ENCODE measurements at regions not wholly inside any gene's neighbourhood (a gene's known extent, or its start where the extent isn't known, plus 50 kb on each side); places are given as distances from the start of the nearest gene placed in this dataset.

DNA sequence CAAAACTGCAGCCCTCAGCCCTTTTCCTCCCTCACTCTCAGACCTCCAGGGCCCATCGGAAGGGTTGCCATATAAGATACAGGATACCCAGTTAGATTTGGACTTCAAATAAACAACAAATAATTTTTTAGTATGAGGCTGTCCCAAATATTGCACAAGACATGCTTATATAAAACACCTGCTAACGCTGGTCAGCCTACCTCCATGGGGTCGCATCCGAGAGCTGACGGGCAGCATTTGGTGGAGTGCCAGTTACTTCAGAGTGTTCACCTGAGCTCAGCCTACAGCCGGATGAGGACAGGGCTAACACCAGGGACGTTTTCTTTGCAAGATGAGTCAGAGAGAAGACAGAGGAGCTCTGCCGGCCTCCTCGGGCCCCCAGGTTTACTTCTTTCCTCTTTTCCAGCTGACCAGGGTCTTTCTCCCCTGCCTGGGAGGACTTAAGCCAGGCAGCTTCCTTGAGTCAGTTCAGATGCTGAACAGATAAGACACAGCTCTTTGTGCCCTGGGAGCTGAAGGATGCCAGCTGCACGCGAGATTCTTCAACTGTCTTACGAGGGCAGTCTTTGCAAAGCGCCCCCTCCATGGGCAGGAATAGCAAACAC is 141.2 kb upstream of the KCNG1 start:
- Histone ChIP-seq H3K9ac (ENCODE audit: insufficient read depth, low read length) (no peak overlapping the region), H2AFZ (ENCODE audit: low read length) (no peak overlapping the region), H3K4me2 (ENCODE audit: extremely low read depth, insufficient read depth, low read length) (no peak overlapping the region), H3K79me2 (ENCODE audit: control insufficient read depth, insufficient read depth, low read length) (no peaks in the 10 kb centered on the region), H3K27ac (ENCODE audit: insufficient read depth, low read length) (no peak overlapping the region), H3K36me3 (ENCODE audit: control insufficient read depth, insufficient read depth, low read length) (no peaks in the 10 kb centered on the region), H3K4me3 (replicated peaks in 1 of 4; ENCODE audit: control extremely low read depth in 1 of 4, insufficient read depth in 1 of 4, low read depth in 3 of 4, low read length in 4 of 4) (no peak overlapping the region), H3K27me3 (ENCODE audit: control insufficient read depth, insufficient read depth, low read length) (no peaks in the 10 kb centered on the region), H3K9me3 (ENCODE audit: control insufficient read depth, insufficient read depth, low read depth, low read length) (no peaks in the 10 kb centered on the region), H3K4me1 (ENCODE audit: control insufficient read depth, extremely low read depth, insufficient read depth, low read length) (no peaks in the 10 kb centered on the region), H4K20me1 (ENCODE audit: control insufficient read depth, extremely low read depth, insufficient read depth, low read length) (no peaks in the 10 kb centered on the region)
- TF ChIP-seq CTCF (conservative IDR thresholded peaks at IDR 0.05 in 1 of 2, IDR thresholded peaks at IDR 0.05 in 1 of 2; ENCODE audit: low read depth in 1 of 2, low read length in 2 of 2) (no peak), EZH2 (IDR thresholded peaks at IDR 0.05; ENCODE audit: low read length, missing control alignments) (no peak)
- DNase-seq (ENCODE audit: low read depth in 2 of 2), result no peak

DNA sequence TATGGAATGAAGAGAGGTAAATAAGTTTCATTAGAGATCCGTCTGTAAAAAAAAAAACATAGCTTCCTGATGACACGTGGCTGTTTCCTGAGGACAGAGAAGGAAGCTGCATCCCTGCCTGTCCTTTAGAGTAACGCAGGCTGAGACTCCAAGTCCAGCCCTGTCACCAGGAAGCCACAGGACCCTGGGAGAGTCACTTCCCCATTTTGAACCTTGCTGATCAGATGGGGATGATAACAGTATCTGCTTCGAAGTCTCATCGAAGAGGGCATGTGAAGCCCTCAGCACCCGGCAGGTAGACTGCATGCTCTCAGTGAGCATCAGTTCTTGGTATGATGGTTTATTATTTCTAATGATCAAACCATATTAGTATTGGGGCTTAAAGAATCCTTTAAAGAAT is 139.1 kb upstream of the KCNG1 start:
- TF ChIP-seq CTCF (conservative IDR thresholded peaks at IDR 0.05 in 1 of 2, IDR thresholded peaks at IDR 0.05 in 1 of 2; ENCODE audit: low read depth in 1 of 2, low read length in 2 of 2) (no peak), EZH2 (IDR thresholded peaks at IDR 0.05; ENCODE audit: low read length, missing control alignments) (no peak)
- Histone ChIP-seq H3K27ac (ENCODE audit: insufficient read depth, low read length) (no peak overlapping the region), H3K36me3 (ENCODE audit: control insufficient read depth, insufficient read depth, low read length) (no peaks in the 10 kb centered on the region), H3K4me2 (ENCODE audit: extremely low read depth, insufficient read depth, low read length) (no peak overlapping the region), H3K9ac (ENCODE audit: insufficient read depth, low read length) (no peak overlapping the region), H3K4me1 (ENCODE audit: control insufficient read depth, extremely low read depth, insufficient read depth, low read length) (no peaks in the 10 kb centered on the region), H3K79me2 (ENCODE audit: control insufficient read depth, insufficient read depth, low read length) (no peaks in the 10 kb centered on the region), H4K20me1 (ENCODE audit: control insufficient read depth, extremely low read depth, insufficient read depth, low read length) (no peaks in the 10 kb centered on the region), H3K4me3 (replicated peaks in 1 of 4; ENCODE audit: control extremely low read depth in 1 of 4, insufficient read depth in 1 of 4, low read depth in 3 of 4, low read length in 4 of 4) (no peak overlapping the region), H3K27me3 (ENCODE audit: control insufficient read depth, insufficient read depth, low read length) (peaks cover 8% of the 10 kb centered on the region), H2AFZ (ENCODE audit: low read length) (no peak overlapping the region), H3K9me3 (ENCODE audit: control insufficient read depth, insufficient read depth, low read depth, low read length) (no peaks in the 10 kb centered on the region)
- DNase-seq (ENCODE audit: low read depth in 2 of 2), result no peak

DNA sequence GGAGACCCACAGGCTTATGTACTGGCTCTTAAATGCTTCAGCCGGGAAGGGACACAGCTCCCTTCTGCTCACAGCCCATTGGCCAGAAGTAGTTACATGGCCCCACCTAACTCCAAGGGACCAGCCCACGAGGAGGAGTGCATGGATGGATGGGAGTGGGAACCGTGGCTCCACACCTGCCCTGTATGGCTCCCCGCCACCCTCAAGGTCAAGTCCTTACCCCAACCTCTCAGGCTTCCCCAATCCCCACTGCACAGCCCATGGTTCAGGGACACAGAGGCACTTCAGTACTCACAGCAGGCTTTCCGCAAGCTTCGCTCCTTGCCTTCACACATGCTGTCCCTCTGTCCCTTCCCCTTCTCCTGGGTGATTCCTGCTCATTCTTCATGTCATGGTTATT is 137.9 kb upstream of the KCNG1 start:
- Histone ChIP-seq H3K9ac (ENCODE audit: insufficient read depth, low read length) (no peak overlapping the region), H3K79me2 (ENCODE audit: control insufficient read depth, insufficient read depth, low read length) (no peaks in the 10 kb centered on the region), H3K27me3 (ENCODE audit: control insufficient read depth, insufficient read depth, low read length) (peaks cover 12% of the 10 kb centered on the region), H4K20me1 (ENCODE audit: control insufficient read depth, extremely low read depth, insufficient read depth, low read length) (no peaks in the 10 kb centered on the region), H3K27ac (ENCODE audit: insufficient read depth, low read length) (no peak overlapping the region), H2AFZ (ENCODE audit: low read length) (no peak overlapping the region), H3K36me3 (ENCODE audit: control insufficient read depth, insufficient read depth, low read length) (no peaks in the 10 kb centered on the region), H3K4me2 (ENCODE audit: extremely low read depth, insufficient read depth, low read length) (no peak overlapping the region), H3K9me3 (ENCODE audit: control insufficient read depth, insufficient read depth, low read depth, low read length) (no peaks in the 10 kb centered on the region), H3K4me1 (ENCODE audit: control insufficient read depth, extremely low read depth, insufficient read depth, low read length) (no peaks in the 10 kb centered on the region), H3K4me3 (replicated peaks in 1 of 4; ENCODE audit: control extremely low read depth in 1 of 4, insufficient read depth in 1 of 4, low read depth in 3 of 4, low read length in 4 of 4) (no peak overlapping the region)
- TF ChIP-seq EZH2 (IDR thresholded peaks at IDR 0.05; ENCODE audit: low read length, missing control alignments) (no peak), CTCF (conservative IDR thresholded peaks at IDR 0.05 in 1 of 2, IDR thresholded peaks at IDR 0.05 in 1 of 2; ENCODE audit: low read depth in 1 of 2, low read length in 2 of 2) (no peak)
- no peak for DNase-seq (ENCODE audit: low read depth in 2 of 2)

Data from fibroblast of lung (primary cell).